GM20431 (cell line): ENCODE measurements at regions not wholly inside any gene's neighbourhood (a gene's known extent, or its start where the extent isn't known, plus 50 kb on each side); places are given as distances from the start of the nearest gene placed in this dataset.
"Not testable (repeated sequence)": the region's sequence is repeated elsewhere in the genome, so short reads cannot be mapped to it uniquely, and the experiment has no call there.

ENCODE experiments used
- in situ Hi-C: fragments of 300-500 bp; cut with MseI, MboI; formaldehyde crosslinking; loops from one replicate; pipeline ENCODE4 v1.15.0; 2020; ENCODE audit warnings: low sequenced_read_pairs; ENCODE audit not compliant: unreplicated experiment

DNA sequence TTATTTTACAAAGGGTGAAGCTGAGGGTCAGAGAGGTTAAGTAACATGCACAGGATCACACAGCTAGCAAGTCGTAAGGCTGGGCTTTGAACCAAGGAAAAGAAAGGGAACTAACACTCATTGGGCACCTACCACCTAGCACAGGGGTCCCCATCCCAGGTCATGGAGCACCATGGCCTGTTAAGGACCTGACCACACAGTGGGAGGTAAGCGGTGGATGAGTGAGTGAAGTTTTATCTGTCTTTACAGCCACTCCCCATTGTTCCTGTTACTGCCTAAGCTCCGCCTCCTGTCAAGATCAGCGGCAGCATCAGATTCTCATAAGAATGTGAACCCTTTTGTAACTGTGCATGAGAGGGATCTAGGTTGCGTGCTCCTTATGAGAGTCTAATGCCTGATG, 222.8 kb downstream of the RAB11FIP2 start:
- in situ Hi-C loops: no loop called here

DNA sequence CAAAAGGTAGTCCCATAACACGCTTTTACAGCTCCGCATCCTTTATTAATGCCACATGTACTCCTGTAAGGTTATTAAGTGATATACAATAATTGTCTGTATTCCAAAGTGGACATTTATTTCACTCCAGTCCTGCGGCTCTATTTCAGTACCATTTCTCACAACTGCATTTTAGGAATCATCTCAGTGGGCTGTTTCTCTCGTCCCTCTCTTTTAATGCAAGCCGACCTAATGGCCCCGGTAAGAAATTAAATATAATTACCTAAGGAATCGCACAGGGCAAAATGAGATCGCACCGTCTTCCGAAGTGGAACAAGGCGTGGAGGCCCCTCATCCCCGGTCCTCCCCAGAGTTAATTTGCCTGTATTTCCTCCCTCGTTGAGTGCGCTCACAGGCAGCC, 216.5 kb downstream of the RAB11FIP2 start:
- in situ Hi-C loops: no loop called here

DNA sequence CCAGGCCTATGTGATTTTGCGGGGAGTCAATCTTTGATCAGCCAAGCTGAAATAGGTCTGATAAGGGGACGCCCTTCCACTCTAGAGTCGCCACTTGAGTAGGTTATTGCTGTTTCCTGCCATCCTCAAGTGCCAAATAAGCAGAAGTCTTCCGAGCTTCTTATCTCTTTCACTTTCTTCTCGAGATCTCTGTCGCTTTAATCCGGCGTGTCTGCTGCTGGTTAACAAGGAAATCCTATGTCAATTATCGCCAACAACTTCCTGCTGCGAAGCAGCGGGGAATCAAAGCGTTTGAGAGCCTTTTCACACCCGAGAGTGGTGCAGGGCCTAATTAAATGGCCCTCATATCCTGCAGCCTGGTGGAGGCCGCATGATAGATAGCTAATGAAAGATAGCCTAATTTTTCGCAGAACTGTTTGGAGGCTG, 215.9 kb downstream of the RAB11FIP2 start:
- in situ Hi-C loops: no loop called here

DNA sequence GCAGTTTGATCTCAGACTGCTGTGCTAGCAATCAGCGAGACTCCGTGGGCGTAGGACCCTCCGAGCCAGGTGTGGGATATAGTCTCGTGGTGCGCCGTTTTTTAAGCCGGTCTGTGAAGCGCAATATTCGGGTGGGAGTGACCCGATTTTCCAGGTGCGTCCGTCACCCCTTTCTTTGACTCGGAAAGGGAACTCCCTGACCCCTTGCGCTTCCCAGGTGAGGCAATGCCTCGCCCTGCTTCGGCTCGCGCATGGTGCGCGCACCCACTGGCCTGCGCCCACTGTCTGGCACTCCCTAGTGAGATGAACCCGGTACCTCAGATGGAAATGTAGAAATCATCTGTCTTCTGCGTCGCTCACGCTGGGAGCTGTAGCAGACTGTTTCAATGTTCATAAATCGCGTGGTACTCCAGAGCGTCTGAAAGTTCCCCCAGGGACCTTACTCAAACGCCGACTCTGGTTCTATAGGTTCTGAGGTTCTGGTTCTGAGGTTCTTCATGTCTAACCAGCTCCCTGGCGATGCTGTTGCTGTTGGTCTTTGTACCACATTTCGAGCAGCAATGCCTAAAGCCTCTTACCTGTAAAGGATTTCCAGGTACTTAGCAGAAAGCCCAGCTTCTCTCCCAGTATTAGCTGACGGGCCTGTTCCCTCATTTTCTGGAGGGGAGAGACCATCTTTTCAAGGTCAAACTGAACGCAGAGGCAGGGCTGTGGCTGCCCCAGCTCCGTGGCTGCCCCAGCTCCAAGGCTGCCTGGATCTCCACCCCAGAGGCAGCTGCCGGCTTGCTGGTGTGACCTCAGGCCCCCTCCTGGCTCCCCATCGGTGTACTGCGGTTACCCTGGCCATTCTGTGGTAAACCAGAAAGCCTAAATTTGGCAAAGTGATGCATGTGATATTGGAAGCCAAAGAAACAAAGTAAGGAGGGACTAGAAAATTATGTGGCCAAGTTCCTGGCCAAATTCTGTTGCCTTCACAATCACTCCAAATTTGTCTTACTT, 207.9 kb downstream of the RAB11FIP2 start:
- in situ Hi-C loops: not testable (repeated sequence)

DNA sequence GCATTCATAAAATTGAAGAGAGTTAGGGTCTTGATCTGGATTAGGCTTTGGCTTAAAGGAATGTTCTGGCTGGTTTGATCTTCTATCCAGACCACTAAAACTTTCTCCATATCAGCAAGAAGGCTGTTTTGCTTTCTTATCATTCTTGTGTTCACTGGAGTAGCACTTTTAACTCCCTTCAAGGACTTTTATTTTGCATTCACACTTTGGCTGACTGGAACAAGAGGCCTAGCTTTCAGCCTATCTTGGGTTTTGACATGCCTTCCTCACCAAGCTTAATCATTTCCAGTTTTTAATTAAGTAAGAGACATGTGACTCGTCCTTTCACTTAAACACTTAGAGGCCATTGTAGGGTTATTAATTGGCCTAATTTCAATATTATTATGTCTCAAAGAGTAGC, 190.3 kb downstream of the RAB11FIP2 start:
- in situ Hi-C loops: not testable (repeated sequence)

DNA sequence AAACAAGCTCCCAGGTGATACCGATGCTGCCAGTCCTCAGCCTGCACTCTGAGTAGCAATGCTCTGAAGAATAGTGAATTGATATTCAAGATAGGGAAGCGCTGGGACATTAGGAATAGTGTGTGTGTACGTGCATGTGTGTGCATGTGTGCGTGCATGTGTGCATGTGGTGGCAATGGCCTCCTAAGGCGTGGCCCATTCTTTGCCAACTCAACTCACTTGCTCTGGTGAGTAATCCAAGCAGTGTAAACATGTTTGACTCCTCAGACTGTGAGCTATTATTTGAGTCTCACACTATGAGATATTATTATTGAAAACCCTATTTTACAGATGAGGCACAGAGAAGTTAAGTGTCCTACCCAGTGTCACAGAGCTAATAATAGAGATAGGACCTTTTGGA, 186.6 kb downstream of the RAB11FIP2 start:
- in situ Hi-C loops: no loop called here

DNA sequence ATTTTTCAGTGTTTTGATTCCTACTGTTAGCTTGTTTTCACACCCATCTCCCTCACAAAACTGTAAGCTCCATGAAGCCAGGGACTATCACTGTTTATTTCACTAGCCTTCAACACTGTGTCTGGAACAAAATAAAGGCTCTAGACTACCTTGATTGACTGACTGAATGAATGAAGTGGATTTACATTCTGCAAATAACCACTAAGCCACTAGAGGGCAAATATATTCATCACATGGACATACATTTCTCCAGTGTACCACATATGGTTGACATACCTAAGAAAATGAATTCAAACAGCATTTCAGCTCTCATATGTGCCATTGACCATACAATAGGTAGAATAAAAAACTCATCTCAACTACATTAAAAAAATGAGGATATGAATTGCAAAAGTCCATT, 185.9 kb downstream of the RAB11FIP2 start:
- in situ Hi-C loops: no loop called here

DNA sequence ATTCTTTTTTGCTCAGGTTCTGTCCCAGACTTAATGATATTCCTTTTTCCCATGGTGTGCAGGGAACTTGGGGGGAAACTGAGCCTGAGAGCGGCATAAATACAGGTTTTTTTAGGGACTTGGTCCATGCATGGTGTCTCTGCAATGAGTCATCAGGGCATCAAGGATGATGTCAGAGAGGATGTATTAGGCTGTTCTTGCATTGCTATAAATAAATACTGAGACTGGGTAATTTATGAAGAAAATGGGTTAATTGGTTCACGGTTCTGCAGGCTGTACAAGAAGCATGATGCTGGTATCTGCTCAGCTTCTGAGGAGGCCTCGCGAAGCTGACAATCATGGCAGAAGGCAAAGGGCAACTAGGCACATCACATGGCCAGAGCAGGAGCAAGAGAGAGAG, 185.4 kb downstream of the RAB11FIP2 start:
- in situ Hi-C loops: no loop called here

DNA sequence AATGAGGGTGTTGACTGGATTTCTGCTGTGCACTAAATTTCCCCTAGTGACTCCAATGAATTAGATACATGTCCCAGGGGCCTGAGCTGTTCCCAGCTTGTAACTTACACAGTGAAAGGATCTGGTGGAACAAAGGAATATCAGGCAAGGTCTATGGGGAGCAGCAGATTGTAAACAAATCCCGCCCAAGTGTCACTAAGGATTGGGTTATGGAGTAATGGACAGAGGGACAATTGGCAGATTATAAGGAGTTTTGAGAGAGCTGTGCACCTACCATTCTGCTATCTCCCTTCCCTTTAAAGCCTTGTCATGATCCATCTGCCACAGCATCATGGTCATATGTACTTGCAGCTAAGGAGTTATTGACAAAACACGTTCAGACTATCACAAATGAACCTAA, 183.0 kb downstream of the RAB11FIP2 start:
- in situ Hi-C loops: no loop called here

DNA sequence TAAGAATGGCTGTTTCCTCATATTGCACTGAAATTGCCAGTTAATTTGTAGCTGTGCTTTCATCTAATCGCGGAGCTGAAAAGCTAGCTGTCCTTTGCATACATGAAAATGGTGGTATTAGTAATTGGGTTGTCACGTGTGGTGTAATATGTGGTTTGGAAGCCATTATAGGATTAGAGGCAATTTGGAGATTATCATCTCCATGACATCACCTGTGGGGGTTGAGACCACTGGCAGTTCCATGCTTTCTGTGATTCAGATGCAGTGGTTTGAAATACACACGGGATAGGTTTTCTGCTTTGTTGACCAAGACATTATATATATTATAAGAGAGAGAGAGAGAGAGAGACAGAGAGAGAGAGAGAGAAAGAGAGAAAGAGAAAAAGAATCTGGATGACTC, 180.8 kb downstream of the RAB11FIP2 start:
- in situ Hi-C loops: no loop called here

DNA sequence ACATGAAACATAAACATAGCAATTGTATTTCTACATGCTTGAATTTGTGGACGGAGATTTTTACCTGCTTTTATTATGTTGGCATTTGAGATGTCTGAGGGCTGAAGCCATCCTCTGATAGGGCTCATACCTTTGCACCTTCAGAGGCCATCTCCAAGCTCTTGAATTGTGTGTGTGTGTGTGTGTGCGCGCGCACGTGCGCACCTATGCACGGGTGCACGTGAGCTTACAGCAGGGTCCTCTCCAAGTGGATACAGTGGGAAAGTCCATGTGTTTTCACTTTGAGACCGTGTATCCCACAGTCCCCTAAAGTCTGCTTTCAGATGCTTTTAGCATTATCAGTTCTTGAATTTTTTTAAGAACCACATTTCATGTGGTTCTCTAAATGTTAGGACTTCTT, 178.6 kb downstream of the RAB11FIP2 start:
- in situ Hi-C loops: no loop called here

DNA sequence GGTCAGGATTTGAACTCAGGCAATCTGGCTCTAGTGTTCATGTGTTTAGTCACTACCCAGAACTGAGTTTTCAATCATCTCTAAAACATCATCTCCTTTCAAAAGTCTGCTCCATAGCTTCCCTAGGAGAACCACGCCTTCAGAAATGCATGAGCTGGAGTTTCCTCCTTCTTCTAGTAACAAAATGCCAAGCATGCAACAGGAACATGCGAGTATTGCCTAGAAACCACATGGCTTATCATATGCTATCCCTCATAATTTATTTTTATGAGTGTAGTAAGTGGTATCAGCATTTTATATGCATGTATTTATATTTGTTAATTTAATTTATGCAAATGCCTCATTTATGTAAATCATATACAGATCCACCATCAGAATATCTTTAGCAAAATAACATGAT, 170.9 kb downstream of the RAB11FIP2 start:
- in situ Hi-C loops: no loop called here

DNA sequence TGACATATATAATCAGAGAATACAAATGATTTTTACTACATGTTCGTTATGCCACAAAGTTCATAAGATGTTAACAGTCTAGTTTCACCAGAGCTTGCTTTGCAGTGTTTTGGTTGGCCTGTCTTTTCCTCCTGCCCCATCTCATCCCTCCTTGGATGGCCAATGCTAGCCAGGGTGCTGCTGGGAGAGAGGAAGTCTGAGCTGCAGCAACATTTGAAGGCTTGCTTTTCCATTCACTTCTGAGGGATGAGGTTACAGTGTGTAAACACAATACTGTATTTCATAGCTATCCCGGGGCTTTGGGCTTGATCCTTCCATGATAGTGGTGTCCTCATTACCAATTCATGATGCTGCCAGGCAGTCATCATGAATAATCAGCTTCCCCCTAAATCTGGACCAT, 170.5 kb downstream of the RAB11FIP2 start:
- in situ Hi-C loops: no loop called here

DNA sequence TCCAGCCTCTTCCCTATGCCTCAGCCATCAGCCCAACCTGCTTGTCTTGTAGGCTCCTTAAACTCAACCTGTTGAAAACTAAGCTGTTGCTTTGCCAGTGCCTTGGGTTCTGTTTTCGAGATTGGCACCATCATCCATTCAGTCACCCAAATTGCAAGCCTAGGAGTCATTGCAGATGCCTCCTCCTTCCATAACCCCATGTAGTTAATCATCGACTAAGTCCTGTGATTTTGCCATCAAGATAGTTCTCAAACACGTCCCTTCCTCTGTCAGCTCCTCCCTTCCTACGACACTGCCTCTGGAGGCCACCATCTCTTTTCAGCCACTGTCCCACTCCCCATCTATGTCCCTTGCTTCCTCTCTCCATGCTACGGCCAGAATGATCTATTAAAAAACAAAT, 168.1 kb downstream of the RAB11FIP2 start:
- in situ Hi-C loops: no loop called here

DNA sequence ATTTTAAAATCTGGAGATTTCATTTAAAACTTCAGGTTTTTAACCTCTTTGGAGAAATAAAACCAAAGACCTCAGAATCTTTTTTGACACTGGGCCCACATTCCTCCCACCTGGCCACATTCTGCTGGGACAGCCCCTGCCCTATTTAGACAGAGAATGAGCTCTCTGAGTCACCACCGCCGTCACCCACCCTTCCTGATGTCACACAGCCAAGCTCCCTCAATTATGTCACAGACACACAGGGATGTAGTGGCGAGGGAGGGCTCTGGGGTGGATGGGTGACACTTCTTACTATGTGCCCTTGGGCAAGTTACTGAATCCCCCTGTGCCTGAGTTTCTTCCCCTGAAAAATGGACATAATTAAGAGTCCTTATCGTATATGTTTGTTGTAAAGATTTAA, 162.6 kb downstream of the RAB11FIP2 start:
- in situ Hi-C loops: no loop called here

DNA sequence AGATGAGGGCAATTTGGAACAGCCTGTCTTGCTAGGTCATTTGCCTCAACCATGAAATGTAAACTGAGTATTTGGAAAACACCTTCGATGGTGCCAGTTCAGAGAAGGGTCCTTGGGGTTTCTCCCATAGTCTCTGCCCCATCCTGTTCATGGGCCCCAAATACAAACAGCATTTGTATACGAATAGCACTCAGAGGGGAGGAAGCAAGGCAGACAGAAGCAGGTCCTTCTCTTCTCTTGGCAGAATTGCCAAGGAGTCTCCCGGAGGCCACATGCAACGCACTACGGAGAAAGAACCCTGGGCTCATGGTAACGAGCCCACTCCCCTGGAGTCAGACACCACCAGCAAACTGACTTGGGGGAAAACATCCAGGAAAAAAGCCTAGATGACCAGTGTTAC, 162.1 kb downstream of the RAB11FIP2 start:
- in situ Hi-C loops: no loop called here

DNA sequence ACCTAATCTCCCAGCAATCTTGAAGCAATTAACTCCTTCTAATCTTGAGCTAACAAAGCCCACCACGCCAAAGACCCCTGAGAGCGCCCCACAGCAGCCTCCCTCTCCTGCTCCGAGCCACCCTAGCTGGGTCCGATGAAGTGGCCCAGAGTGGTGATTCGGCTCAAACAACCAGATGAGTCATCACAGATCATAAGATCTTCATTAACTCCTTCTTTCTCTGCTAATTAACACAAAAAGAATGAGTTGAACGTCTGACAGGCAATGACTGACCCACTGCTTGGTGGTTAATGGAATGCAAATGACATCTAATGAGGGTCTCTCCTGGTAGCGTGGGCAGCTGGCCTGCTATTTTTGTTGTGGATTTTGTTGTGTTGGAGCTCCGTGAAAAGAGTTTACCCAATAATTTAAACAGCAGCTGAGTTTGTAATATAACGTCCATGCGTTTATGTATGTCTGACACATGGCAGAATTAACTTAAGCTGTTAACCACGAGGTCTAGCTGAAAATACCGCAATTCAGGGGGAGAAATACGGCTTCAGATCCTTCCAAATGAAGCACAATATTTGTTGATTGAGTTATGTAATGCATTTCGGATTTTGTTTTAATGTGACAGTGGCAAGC, 161.4 kb downstream of the RAB11FIP2 start:
- in situ Hi-C loops: no loop called here

DNA sequence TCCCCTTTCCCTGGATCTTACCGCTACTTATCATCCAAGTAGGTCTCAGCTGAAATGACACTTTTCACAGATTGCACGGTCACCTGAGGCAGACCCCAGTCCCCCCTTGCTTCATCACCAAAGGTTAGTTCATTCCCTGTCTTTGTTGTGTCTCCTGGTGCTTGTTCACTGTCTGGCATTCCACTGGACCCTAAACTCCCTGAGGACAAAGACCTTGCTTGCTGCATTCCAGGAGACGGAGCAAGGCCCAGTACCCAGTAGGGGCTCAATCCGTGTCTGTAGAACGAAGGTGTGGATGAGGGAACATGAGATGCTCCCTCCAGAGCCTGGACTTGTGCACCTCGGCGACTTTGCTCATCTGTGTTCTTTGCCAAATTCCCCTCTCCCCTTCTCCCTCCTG, 160.0 kb downstream of the RAB11FIP2 start:
- in situ Hi-C loops: no loop called here

DNA sequence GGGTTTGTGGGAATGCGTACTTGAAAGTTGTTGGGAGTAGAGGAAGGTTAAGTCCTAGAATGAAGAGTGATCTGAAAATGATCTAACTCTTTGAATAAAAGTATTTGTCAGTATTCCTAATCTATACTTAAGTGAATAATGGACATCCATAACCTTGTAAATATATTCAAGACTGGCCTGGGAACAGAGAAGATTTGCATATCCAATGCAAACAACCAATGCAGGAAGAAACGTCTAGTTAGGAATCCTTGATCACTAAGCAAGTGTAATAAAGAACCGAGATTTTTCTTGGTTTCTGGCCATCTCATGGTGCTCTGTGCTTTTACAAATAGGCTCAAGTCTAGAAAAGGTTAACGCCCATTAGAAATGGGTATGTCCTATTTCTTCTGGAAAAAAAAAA, 157.1 kb downstream of the RAB11FIP2 start:
- in situ Hi-C loops: no loop called here

DNA sequence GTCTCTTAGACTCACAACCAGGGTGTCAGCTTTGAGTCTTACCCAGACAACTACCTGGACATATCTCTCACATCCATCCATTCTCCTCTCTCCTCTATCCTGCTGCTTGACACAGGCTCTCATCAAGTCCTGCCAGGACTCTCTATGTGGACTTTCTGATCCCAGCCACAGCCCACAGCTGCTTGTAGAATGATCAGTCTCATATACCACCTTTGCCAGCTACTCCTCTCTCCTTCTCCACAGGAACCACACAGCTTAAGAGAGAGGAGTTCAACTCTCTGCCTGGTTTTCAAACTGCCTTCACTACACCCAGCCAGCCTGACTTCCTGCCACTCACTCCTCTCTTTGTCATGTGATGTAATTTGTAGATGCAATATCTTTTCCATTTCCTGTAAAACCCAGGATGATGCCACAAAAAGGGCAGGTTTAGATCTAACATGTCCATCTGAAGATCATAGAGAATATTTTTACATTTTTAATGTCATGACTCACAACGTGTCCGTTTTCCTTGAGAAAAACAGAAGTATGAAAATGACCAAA, 154.0 kb downstream of the RAB11FIP2 start:
- in situ Hi-C loops: no loop called here

DNA sequence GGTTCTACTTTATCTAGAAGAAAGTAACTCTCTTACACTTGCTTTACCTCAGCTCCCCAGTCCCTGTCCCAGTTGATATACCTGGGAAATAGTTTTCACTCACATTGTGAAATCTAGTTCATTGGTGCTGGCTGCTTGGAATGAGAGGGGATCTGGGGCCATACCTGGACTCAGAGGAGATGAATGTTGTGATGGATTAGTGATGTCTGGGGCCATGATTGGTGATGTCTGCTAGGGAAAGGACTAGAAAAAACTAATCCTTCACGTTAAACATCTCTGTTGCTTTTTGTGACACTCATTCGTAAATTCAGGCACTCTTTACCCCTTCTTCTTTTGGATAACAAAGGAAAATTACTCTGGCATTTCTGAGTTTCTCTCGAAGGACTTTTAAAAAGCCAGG, 152.4 kb downstream of the RAB11FIP2 start:
- in situ Hi-C loops: no loop called here
